IgD-negative memory B cell (primary cell): ENCODE measurements at regions not wholly inside any gene's neighbourhood (a gene's known extent, or its start where the extent isn't known, plus 50 kb on each side); places are given as distances from the start of the nearest gene placed in this dataset.

Experiments
- H3K27ac Mint-ChIP-seq, 3 donors: one replicate each; pipeline ENCODE4 v1.8.0; 2020 to 2022; ENCODE audit warnings: mild to moderate bottlenecking in 3 of 3, mixed read lengths in 3 of 3, moderate library complexity in 1 of 3
- H3K27me3 Mint-ChIP-seq: one replicate; pipeline ENCODE4 v1.8.0; 2021; ENCODE audit warnings: mixed read lengths
- H3K36me3 Mint-ChIP-seq: one replicate; pipeline ENCODE4 v1.8.0; 2020; ENCODE audit warnings: mild to moderate bottlenecking, mixed read lengths
- H3K4me1 Mint-ChIP-seq, 3 donors: one replicate each; pipeline ENCODE4 v1.8.0; 2020 to 2022; ENCODE audit warnings: mixed read lengths in 3 of 3, mild to moderate bottlenecking in 1 of 3
- H3K4me3 Mint-ChIP-seq, 4 donors: one replicate each; pipeline ENCODE4 v1.8.0; 2020 to 2022; ENCODE audit warnings: mild to moderate bottlenecking in 4 of 4, mixed read lengths in 4 of 4, moderate library complexity in 3 of 4
- H3K9me3 Mint-ChIP-seq, 3 donors: one replicate each; pipeline ENCODE4 v1.8.0; 2020 to 2021; ENCODE audit warnings: mixed read lengths in 3 of 3, mild to moderate bottlenecking in 1 of 3

DNA sequence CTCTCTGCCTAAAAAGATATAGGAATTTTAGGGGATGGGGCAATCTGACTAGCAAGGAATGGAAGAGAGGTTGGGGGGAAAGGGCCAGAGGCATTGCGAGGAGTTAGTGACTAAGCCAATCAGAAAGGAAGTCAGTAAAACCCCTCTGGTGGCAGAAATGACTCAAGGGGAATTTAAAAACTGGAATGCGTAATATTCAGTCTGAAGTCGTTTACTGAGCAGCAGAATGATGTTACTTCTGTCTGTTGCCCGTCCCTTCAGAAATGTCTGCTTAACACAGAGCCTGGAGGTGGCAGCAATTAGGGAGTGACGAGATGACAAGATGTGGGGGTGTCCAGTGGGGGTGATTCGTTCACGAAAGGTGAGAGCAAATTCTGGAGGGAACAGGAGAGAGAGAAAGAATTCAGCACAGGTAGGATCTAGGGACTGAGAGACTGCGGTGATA is 107.7 kb upstream of the CLMP start:
- peak overlapping the region; percentile 59 to 89 (median 82) for H3K4me3 Mint-ChIP-seq
- H3K4me1 Mint-ChIP-seq = peaks cover 11 to 28% (median 12%) of the 10 kb centered on the region in 3 donors
- peak overlapping the region in 2 of 3 donors; percentile 14 to 84 for H3K27ac Mint-ChIP-seq

DNA sequence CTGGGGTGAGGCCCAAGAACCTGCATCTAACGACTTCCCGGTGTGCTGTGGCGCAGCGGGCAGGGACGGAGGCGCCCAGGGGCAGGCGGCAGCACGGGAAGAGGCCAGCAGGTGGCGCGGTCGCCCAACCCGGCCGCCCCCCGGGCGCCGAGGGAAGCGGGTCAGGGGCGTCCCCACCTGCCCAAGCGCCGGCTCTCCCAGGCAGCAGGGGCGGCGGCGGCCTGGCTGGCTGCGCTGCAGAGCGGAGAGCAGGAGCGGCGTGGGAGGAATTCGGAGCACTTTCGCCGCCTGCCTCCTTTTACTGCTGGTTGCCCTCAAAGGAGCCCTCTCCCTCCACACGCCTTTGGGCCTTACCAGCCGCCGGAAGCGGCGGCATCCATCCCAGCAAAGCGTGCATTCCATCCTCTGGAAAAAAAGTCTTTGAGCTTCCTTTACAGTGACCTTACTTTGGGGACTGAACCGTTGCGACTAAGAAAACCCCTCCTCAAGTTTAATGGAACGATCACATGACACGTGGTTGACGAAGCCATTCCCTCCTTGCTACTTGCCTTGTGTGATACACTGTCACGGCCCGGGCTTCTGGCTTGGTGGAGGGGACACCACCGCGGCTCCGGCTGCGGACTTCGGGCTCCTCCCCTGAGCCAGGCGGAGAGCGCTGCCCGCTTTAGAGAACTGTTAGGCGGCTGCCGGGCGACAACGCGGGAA is 106.8 kb upstream of the CLMP start:
- Mint-ChIP-seq H3K27me3 (peaks cover 18% of the 10 kb centered on the region), H3K36me3 (peaks cover 2% of the 10 kb centered on the region), H3K4me3 (peak overlapping the region; percentile 77 to 87 (median 82)), H3K4me1 (peaks cover 11 to 28% (median 12%) of the 10 kb centered on the region in 3 donors), H3K27ac (no peak overlapping the region), H3K9me3 (no peaks in the 10 kb centered on the region)

More for the DNA sequence above, 107.7 kb upstream of the CLMP start:
- peaks cover 18% of the 10 kb centered on the region for H3K27me3 Mint-ChIP-seq
- H3K9me3 Mint-ChIP-seq = no peaks in the 10 kb centered on the region
- peaks cover 2% of the 10 kb centered on the region for H3K36me3 Mint-ChIP-seq

DNA sequence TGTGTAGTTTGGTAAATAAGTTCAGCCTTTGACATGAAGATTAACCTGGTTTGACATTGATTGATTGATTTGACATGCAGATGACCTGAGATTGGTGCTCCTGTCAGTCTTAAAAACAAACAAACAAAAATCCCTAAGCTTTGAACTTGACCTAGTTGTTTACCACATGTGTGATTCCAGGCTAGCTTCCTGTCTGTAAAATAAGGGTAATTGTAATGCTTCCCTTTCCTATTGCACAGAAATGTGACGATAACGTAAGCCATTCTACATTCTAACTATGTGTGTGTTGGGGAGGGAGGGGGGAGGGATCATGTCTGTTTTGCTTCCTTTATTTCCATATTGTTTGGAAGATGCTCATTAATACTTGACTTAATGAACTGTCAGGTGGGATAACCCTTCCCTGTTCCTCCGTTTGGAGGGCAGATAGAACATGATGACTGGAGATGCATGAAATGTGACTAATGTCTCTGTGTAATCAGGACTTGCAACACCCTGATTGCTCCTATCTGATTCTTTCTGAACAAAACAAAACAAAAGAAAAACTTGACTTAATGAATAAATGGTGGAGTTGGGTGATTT is 106.1 kb upstream of the CLMP start:
- Mint-ChIP-seq H3K9me3 (no peaks in the 10 kb centered on the region), H3K27me3 (peaks cover 18% of the 10 kb centered on the region), H3K36me3 (peaks cover 2% of the 10 kb centered on the region), H3K4me1 (peaks cover 11 to 28% (median 12%) of the 10 kb centered on the region in 3 donors), H3K4me3 (peak overlapping the region in 2 of 4 donors; percentile 63 to 87), H3K27ac (no peak overlapping the region)

DNA sequence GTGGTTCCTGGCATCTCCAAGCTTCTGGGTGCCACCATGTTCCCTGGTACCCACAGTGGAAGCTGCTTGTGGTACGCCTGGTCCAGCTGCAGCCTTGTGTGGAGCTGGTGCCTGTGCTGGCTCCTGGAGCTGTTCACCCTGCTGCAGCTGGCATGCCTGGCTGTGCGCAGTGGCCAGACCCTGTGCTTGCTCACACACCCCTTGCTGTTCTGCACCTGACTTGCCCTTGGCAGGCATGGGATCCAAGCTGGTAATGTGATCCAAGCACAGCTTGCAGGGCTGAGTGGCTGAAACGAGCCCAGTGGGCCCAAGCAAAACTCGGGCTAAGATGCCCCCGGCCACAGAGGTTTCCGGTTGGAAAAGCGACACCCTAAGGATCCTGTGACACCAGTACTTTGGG is 104.7 kb upstream of the CLMP start:
- H3K36me3 Mint-ChIP-seq = peaks cover 2% of the 10 kb centered on the region
- H3K9me3 Mint-ChIP-seq = no peaks in the 10 kb centered on the region
- peaks cover 11 to 28% (median 12%) of the 10 kb centered on the region in 3 donors for H3K4me1 Mint-ChIP-seq
- H3K27ac Mint-ChIP-seq = no peak overlapping the region
- no peak overlapping the region for H3K4me3 Mint-ChIP-seq
- peaks cover 17% of the 10 kb centered on the region for H3K27me3 Mint-ChIP-seq

DNA sequence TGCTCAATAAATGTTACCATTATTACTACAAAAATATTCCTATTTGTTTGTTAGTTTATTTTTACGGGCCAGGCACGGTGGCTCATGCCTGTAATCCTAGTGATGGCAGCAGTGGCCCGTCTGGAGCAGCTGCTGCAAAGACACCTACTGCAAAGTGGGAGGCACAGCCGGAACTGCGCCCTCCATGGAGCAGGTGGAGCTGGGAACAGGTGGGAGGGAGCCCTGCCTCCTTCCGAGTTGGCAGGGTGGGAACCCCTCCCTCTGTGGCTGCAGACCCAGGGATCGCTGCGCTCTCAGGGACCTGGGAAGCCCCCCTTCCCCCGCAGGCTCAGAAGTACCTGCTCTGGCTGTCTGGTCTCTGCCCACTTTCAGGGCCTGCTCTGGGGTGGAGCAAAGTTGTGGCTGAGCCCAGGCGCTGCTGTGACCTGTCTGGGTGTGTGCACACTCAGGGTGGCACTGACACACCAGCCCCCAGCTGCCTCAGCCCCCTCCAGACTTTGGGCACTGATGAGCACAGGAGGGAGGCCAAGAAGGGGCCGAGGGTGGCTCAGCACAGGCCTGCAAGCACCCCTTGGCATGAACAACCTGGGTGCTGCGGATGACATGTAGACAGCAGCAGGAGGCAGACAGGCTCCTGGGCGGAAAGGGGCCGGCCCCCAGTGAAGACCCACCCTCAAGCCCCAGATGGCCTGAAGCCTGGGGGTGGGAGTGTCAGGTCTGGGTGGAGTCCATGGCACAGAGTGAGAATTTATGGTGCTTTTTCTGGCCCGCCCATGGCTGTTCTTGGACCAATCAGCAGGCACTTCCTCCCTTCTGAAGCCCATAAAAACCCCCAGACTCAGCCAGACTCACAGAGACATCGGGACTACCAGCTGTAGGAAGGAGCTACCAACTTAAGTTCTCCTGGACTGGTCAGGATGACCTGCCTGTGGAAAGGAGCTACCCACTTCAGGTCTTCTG is 103.7 kb upstream of the CLMP start:
- no peak overlapping the region for H3K4me3 Mint-ChIP-seq
- peaks cover 9% of the 10 kb centered on the region for H3K27me3 Mint-ChIP-seq
- H3K27ac Mint-ChIP-seq = no peak overlapping the region
- peaks cover 9 to 25% (median 12%) of the 10 kb centered on the region in 3 donors for H3K4me1 Mint-ChIP-seq
- H3K9me3 Mint-ChIP-seq = no peaks in the 10 kb centered on the region
- peaks cover 2% of the 10 kb centered on the region for H3K36me3 Mint-ChIP-seq

DNA sequence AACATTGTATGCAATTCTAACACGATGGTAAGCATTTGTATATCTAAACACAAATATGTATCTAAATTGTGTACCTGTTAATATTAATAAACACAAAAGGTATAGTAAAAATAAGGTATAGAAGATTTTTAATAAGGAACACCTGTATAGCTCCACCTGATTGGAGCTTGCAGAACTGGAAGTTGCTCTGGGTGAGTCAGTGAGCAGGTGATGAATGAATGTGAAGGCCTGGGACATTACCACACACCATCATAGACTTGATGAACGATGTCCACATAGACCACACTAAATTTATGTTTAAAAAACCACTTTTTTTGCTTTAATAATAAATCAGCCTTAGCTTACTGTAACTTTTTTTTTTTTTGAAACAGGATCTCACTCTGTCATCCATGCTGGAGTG is 97.6 kb upstream of the CLMP start:
- Mint-ChIP-seq H3K27ac (no peak overlapping the region), H3K36me3 (no peaks in the 10 kb centered on the region), H3K4me1 (no peaks in the 10 kb centered on the region), H3K27me3 (peaks cover 2% of the 10 kb centered on the region), H3K9me3 (no peaks in the 10 kb centered on the region), H3K4me3 (no peak overlapping the region)

DNA sequence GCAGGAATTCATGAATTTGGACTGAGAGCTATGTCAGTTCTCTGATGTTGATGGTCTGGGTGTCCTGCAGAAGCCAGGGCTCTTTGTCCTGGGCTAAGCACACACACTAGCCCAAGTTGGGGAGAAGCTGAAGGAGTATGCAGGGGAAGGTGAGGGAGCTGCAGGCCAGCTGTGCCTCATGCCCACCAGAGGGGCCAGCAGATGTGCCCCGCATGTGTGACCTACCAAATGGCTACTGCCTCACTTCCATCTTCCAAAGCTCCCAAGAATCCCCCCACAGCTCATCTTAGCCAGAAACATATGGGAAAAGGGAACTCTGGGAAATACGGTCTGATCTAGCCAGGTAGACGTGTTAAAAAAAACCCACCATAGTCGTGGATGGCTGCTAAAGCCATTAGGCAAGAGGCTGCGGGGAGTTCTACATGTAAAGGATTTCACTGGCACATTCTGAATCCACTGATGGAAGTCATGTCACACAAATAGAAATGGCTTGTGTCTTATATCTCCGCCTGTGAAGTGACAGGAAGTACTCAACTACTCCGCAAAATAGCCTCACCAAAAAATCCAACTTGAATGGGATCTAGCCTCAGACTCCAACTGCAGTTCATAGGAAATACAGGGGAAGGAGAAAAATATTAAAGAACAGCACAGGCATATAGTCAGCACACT is 96.3 kb upstream of the CLMP start:
- no peak overlapping the region for H3K4me3 Mint-ChIP-seq
- peaks cover 2% of the 10 kb centered on the region for H3K27me3 Mint-ChIP-seq
- H3K27ac Mint-ChIP-seq = no peak overlapping the region
- no peaks in the 10 kb centered on the region for H3K9me3 Mint-ChIP-seq
- no peaks in the 10 kb centered on the region for H3K36me3 Mint-ChIP-seq
- no peaks in the 10 kb centered on the region for H3K4me1 Mint-ChIP-seq

DNA sequence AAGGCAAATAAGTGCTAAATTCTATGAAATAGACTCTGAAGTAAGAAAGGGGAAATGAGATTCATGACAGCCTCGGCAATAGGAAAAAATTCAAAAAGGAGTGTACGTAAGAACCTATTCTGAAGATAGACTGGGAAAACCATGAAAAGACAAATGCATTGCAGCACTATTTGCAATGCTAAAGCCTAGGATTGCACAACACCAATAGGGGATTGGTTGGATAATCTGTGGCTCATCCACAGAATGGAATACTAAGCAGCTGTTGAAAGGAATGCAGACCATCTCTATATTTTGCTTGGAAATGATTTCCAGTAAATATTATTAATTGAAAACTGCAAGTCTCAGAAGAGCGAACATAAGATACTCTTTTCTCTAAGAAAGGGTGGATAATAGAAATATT is 91.7 kb upstream of the CLMP start:
- Mint-ChIP-seq H3K4me3 (no peak overlapping the region), H3K4me1 (no peaks in the 10 kb centered on the region), H3K36me3 (no peaks in the 10 kb centered on the region), H3K9me3 (no peaks in the 10 kb centered on the region), H3K27me3 (peaks cover 5% of the 10 kb centered on the region), H3K27ac (no peak overlapping the region)

DNA sequence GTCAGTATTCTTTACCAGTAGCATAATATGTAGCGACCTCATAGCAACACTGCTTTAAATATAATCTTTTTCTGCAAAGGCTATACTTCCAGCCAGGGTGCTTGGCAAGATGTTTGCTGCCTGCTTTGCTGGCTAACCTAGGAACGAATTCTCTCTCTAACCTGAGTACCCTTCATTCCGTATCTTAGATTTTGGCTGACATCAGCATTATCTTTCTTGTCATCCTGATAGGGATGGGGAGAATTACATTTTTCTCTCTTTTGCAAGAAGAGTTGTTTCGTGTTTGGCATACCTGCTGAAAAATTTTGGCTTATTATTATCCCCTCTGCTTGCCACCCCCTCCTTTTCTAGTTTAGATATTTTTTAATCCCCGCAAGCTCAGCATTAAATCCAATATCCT is 91.2 kb upstream of the CLMP start:
- no peaks in the 10 kb centered on the region for H3K36me3 Mint-ChIP-seq
- peaks cover 5% of the 10 kb centered on the region for H3K27me3 Mint-ChIP-seq
- H3K9me3 Mint-ChIP-seq = no peaks in the 10 kb centered on the region
- no peaks in the 10 kb centered on the region for H3K4me1 Mint-ChIP-seq
- H3K4me3 Mint-ChIP-seq = no peak overlapping the region
- H3K27ac Mint-ChIP-seq = no peak overlapping the region

DNA sequence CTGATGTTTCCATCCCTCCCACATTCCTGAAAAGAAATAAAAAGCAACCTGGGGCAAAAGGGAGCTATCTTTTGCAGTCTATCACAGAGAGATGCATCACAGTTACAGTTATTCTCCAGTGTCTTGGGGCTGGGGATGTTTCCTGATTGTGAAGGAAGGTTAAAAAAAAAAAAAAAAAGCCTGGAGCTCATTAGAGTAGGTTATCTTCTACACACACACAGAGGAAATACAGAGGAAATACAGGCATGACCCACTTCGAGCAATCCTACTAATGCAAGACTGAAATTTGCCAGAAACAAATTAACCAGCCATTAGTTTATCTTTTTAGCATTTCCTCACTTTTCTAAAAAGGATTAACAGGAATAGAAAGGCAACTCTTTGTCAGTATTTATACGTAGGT is 89.4 kb upstream of the CLMP start:
- Mint-ChIP-seq H3K4me3 (no peak overlapping the region), H3K27me3 (peaks cover 5% of the 10 kb centered on the region), H3K27ac (no peak overlapping the region), H3K36me3 (no peaks in the 10 kb centered on the region), H3K4me1 (no peaks in the 10 kb centered on the region), H3K9me3 (no peaks in the 10 kb centered on the region)

DNA sequence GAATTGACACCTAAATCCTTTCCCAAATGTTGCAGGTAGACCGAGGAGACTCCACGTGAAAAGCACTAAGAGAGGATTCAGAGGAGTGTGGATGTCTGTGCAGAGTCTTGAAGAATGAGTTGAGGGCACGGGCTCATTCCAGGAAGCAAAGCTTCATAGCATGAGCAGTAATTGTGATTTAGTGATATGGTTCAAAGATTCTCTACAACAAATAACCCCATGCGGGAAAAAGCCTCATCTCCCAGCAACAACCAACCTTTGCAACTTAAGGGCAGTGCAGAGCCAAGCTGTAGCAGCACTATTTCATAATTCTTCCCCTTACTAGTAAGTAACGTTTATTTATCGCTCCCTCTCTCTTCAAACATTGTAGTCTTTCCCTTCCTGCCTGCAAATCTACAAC is 87.5 kb upstream of the CLMP start:
- Mint-ChIP-seq H3K27me3 (peaks cover 9% of the 10 kb centered on the region), H3K9me3 (no peaks in the 10 kb centered on the region)

DNA sequence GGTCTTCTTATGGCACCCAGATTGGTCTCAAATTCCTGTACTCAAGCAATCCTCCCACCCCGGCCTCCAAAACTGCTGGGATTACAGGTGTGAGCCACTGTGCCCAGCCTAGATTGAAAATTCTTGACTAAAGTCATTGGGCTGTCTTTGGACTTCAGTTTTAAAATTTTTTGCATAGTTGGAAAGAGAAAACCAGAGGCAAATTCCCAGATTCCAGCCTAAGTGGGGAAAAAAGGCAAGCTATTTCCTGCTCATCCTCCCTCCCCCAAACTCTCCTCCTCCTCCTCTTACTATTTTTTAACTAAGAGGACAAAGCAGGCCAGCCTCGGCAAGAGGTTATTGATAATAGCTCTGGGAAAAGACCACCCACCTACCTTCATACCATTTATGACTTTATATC is 78.6 kb upstream of the CLMP start:
- H3K27ac Mint-ChIP-seq = no peak overlapping the region
- no peaks in the 10 kb centered on the region for H3K9me3 Mint-ChIP-seq
- no peak overlapping the region for H3K4me3 Mint-ChIP-seq
- no peaks in the 10 kb centered on the region for H3K36me3 Mint-ChIP-seq
- peaks cover 15% of the 10 kb centered on the region for H3K27me3 Mint-ChIP-seq
- H3K4me1 Mint-ChIP-seq = no peaks in the 10 kb centered on the region

More for the DNA sequence above, 87.5 kb upstream of the CLMP start:
- no peak overlapping the region for H3K4me3 Mint-ChIP-seq
- no peak overlapping the region for H3K27ac Mint-ChIP-seq
- no peaks in the 10 kb centered on the region for H3K36me3 Mint-ChIP-seq
- no peaks in the 10 kb centered on the region for H3K4me1 Mint-ChIP-seq

DNA sequence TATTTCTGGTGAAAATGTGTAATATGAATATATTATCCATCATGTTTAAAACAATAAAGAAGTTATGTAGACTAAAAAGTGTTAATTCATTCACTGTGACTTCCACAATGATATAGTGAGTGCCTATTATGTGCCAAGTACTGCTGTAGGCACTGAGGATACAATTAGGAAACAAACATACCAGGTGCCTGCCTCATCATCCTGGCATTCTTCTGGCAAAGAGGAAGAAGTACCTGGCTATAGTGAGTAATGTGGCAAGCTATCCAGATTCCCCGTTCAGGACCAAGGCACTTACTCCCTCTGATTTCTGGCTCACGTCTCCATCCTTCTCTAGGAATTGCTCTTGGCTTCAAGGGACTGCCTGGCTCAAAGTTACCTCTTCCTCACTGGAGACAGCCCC is 77.5 kb upstream of the CLMP start:
- Mint-ChIP-seq H3K4me1 (no peaks in the 10 kb centered on the region), H3K9me3 (no peaks in the 10 kb centered on the region), H3K27ac (no peak overlapping the region), H3K4me3 (no peak overlapping the region), H3K27me3 (peaks cover 8% of the 10 kb centered on the region), H3K36me3 (peaks cover 1% of the 10 kb centered on the region)

DNA sequence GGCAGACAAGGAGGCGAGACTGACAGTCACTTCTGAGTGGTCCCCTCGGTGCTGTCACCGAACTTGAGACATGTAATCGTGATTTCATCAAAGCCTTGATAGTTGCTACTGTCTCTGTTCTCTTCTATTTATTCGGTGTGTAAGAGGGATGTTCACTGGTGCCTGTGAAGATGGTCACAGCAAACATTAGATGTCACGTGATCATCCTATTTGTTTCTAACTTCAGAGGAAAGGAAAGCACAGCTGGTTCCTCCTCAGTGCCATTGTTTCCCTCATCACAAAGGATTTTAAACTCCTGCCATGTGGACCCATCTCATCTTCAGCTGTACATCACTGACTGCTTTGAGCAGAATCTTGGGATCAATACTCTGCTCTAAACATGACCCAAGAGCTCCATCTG is 73.1 kb upstream of the CLMP start:
- peaks cover 23% of the 10 kb centered on the region for H3K27me3 Mint-ChIP-seq
- H3K4me1 Mint-ChIP-seq = peaks cover 0 to 6% (median 6%) of the 10 kb centered on the region in 3 donors
- no peaks in the 10 kb centered on the region for H3K9me3 Mint-ChIP-seq
- peaks cover 1% of the 10 kb centered on the region for H3K36me3 Mint-ChIP-seq
- H3K27ac Mint-ChIP-seq = no peak overlapping the region
- no peak overlapping the region for H3K4me3 Mint-ChIP-seq

DNA sequence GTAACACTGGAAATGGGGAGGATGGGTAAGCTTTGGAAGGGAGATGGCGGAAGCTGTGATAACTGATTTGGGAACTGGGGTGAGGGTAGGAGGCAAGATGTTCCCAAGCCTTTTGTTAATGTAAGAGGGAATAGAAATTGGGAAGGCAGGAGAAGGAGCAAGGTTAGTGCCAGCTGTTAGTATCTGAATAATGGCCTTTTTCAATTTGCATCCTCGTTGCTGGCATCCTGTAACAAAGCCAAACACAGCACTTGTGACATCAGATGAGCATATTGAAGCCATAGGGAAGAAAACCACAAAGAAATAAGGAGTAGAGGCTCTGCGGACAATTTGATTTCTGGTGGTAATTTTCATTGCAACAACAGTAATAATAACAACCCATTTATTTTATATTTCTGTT is 70.9 kb upstream of the CLMP start:
- Mint-ChIP-seq H3K4me3 (no peak overlapping the region), H3K27ac (no peak overlapping the region), H3K9me3 (peaks cover 0 to 4% (median 0%) of the 10 kb centered on the region in 3 donors), H3K4me1 (peaks cover 0 to 9% (median 6%) of the 10 kb centered on the region in 3 donors), H3K36me3 (peaks cover 1% of the 10 kb centered on the region), H3K27me3 (peaks cover 32% of the 10 kb centered on the region)
